ENCODE measurements at regions not wholly inside any gene's neighbourhood (a gene's known extent, or its start where the extent isn't known, plus 50 kb on each side); places are given as distances from the start of the nearest gene placed in this dataset.

- Histone ChIP-seq H3K4me3 (no peak overlapping the region), H3K4me1 (no peaks in the 10 kb centered on the region), H3K27ac (no peak overlapping the region), H3K36me3 (no peaks in the 10 kb centered on the region), H3K27me3 (no peaks in the 10 kb centered on the region), H3K9me3 (no peaks in the 10 kb centered on the region)
- no peak for TF ChIP-seq POLR2A (IDR thresholded peaks at IDR 0.05)
- TF ChIP-seq, protein P1, sequence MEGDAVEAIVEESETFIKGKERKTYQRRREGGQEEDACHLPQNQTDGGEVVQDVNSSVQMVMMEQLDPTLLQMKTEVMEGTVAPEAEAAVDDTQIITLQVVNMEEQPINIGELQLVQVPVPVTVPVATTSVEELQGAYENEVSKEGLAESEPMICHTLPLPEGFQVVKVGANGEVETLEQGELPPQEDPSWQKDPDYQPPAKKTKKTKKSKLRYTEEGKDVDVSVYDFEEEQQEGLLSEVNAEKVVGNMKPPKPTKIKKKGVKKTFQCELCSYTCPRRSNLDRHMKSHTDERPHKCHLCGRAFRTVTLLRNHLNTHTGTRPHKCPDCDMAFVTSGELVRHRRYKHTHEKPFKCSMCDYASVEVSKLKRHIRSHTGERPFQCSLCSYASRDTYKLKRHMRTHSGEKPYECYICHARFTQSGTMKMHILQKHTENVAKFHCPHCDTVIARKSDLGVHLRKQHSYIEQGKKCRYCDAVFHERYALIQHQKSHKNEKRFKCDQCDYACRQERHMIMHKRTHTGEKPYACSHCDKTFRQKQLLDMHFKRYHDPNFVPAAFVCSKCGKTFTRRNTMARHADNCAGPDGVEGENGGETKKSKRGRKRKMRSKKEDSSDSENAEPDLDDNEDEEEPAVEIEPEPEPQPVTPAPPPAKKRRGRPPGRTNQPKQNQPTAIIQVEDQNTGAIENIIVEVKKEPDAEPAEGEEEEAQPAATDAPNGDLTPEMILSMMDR (IDR thresholded peaks at IDR 0.05), result no peak
- WGBS, 2 donors, result 56 to 70% methylated on average over 4 of the region's 4 CpGs
- DNase-seq, result no peak
- intact Hi-C loops (cut with DNase I), result no loop called here
These were observed 202.7 kb downstream of the SPATA31D1 start for GRCh38 chr9:82191082-82191770.

- TF ChIP-seq, protein P1 (IDR thresholded peaks at IDR 0.05), result no peak
- TF ChIP-seq POLR2A (IDR thresholded peaks at IDR 0.05), result no peak
- Histone ChIP-seq H3K9me3 (no peaks in the 10 kb centered on the region), H3K36me3 (no peaks in the 10 kb centered on the region), H3K27ac (no peak overlapping the region), H3K27me3 (no peaks in the 10 kb centered on the region), H3K4me1 (no peaks in the 10 kb centered on the region), H3K4me3 (no peak overlapping the region)
- no peak for DNase-seq
- WGBS, 2 donors, result 23 to 26% methylated on average over 3 of the region's 3 CpGs
- intact Hi-C loops (cut with DNase I), result no loop called here
These were observed 203.6 kb downstream of the SPATA31D1 start for GRCh38 chr9:82192211-82192610.

- intact Hi-C loops (cut with DNase I), result no loop called here
- Histone ChIP-seq H3K4me1 (no peaks in the 10 kb centered on the region), H3K27me3 (no peaks in the 10 kb centered on the region), H3K27ac (no peak overlapping the region), H3K4me3 (no peak overlapping the region), H3K36me3 (no peaks in the 10 kb centered on the region), H3K9me3 (no peaks in the 10 kb centered on the region)
- no peak for DNase-seq
- TF ChIP-seq, protein P1 (IDR thresholded peaks at IDR 0.05), result no peak
- TF ChIP-seq POLR2A (IDR thresholded peaks at IDR 0.05), result no peak
These were observed 208.3 kb downstream of the SPATA31D1 start for GRCh38 chr9:82196622-82197441.

- no peaks in the 10 kb centered on the region for H3K9me3 ChIP-seq
- no peaks in the 10 kb centered on the region for H3K36me3 ChIP-seq
- WGBS, 2 donors, result 64 to 69% methylated on average over 2 to 3 of the region's 3 CpGs
- H3K4me3 ChIP-seq, result no peak overlapping the region
- intact Hi-C loops (cut with DNase I), result no loop called here
- H3K27ac ChIP-seq, result no peak overlapping the region
- no peaks in the 10 kb centered on the region for H3K27me3 ChIP-seq
- no peaks in the 10 kb centered on the region for H3K4me1 ChIP-seq
- DNase-seq, result no peak
- no peak for TF ChIP-seq POLR2A (IDR thresholded peaks at IDR 0.05)
- TF ChIP-seq, protein P1 (IDR thresholded peaks at IDR 0.05), result no peak
These were observed 212.6 kb downstream of the SPATA31D1 start for GRCh38 chr9:82201196-82201595.

GRCh38 chr9:82202808-82203207 is 214.2 kb downstream of the SPATA31D1 start:
- WGBS, 2 donors, result 67 to 79% methylated on average over 4 of the region's 4 CpGs
- H3K4me1 ChIP-seq, result no peaks in the 10 kb centered on the region
- H3K27me3 ChIP-seq, result no peaks in the 10 kb centered on the region
- H3K27ac ChIP-seq, result no peak overlapping the region
- no peak for DNase-seq
- no peaks in the 10 kb centered on the region for H3K9me3 ChIP-seq
- no peak overlapping the region for H3K4me3 ChIP-seq
- intact Hi-C loops (cut with DNase I), result no loop called here
- H3K36me3 ChIP-seq, result no peaks in the 10 kb centered on the region
- TF ChIP-seq, protein P1 (IDR thresholded peaks at IDR 0.05), result no peak
- no peak for TF ChIP-seq POLR2A (IDR thresholded peaks at IDR 0.05)

All from esophagus squamous epithelium (tissue), 5 donors.